22Rv1 (cell line): ENCODE measurements at regions not wholly inside any gene's neighbourhood (a gene's known extent, or its start where the extent isn't known, plus 50 kb on each side); places are given as distances from the start of the nearest gene placed in this dataset.

Source experiments
- CTCF ChIP-seq: fragments of 450-650 bp; IDR thresholded peaks from 2 replicates; pipeline ENCODE4 v1.5.1; 2017; ENCODE audit warnings: mild to moderate bottlenecking
- ZFX ChIP-seq: fragments of 450-650 bp; IDR thresholded peaks from 2 replicates; pipeline ENCODE4 v1.6.1; 2017; ENCODE audit warnings: antibody characterized with exemption, borderline replicate concordance

- TF ChIP-seq CTCF (no peak), ZFX (no peak)
These were observed 61.7 kb upstream of the GUCY1A1 start for GRCh38 chr4:155604718-155605626.
